ENCODE measurements at regions not wholly inside any gene's neighbourhood (a gene's known extent, or its start where the extent isn't known, plus 50 kb on each side); places are given as distances from the start of the nearest gene placed in this dataset.

DNA sequence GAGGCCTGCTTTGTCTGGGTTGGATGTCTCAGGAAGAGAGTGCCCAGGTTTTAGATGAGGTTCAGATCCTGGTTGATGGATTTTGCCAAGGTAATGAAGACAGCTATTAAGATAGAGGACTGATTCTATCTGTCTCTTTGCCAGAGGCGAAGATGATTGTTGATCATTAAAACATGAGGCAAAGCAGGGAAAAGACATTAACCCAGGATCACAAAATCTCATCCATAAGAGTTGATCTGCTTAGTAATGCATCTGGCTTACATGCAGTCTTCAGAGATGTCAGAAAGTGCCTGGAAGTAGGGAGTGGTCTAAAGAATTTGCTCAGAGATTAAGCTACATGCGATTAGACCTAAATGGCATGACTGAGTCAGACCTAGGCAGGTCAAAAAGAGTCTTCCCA is 229.6 kb upstream of the PLD5 start:
- intact Hi-C loops (cut with DNase I), result no loop called here
- no peak for DNase-seq (ENCODE audit: low spot score)

DNA sequence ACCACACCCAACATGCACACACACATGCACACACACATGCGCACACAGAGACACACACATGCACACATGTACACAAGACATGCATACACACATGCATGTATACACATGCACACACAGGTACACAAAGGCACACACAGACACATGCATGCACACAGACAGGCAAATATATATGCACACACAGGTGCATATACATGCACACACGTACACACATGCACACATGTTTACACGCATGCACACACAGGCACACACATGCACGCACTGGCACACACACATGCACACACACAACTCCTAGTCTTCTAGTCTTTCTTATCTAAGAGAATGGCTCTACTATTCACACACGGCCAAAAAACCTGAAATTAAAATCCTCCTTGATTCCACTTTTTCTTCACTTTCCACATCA is 222.7 kb upstream of the PLD5 start:
- no peak for DNase-seq (ENCODE audit: low spot score)
- intact Hi-C loops (cut with DNase I), result no loop called here

DNA sequence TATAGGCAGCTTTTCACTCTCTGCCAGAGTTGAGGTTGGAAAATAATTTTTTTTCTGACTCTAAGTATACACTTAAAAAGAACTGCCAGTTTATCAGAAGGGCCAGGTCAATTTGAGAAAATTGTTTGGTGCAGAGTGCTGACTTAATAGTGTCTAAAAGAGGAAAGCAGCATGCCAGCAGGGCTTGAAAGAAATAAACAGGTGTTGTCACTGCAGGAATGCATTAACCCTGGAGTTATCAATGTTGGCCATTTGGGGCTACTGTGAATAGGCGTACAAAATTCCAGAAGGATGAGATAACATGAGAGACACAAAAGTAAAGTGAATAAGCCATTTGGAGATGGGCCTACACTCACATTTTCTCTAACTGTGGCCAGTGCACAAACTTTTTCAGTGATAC is 220.6 kb upstream of the PLD5 start:
- DNase-seq (ENCODE audit: low spot score), result no peak
- intact Hi-C loops (cut with DNase I), result no loop called here

DNA sequence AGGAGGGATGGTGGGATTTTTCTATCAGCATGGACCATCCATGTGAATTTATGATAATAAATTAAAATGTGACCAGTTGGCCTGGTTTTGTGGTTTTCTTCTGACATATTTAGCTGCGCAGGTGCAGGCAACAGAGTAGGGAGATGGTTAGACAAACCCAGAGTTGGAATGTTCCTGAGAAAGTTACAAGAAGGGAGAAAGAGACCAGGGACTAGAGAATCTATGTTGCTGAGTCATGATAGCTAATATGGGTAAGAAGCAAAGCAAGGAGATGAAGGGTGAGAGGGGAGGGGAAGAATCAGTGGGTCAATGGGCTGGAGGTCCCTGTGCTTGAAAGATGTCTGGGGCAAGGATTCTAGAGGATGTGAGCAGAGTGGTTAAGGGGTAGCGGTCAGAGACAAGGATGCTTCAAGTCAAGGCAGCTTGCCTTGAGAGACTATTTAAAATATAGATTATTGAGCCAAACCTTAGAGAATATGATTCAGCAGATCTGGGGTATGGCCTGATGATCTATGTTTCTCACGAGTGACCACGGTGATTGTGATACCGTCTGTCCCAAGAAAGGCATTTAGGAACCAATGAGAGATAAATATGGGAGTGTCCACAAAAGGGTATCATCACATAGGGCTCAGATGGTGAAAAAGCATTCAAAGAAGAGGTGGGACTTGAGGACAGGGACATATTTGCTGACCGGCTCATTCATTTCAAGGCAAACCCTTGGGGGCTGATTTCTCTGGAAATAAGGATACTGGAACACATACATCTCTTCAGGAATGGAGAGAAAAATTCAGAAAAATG is 219.7 kb upstream of the PLD5 start:
- DNase-seq (ENCODE audit: low spot score), result no peak

DNA sequence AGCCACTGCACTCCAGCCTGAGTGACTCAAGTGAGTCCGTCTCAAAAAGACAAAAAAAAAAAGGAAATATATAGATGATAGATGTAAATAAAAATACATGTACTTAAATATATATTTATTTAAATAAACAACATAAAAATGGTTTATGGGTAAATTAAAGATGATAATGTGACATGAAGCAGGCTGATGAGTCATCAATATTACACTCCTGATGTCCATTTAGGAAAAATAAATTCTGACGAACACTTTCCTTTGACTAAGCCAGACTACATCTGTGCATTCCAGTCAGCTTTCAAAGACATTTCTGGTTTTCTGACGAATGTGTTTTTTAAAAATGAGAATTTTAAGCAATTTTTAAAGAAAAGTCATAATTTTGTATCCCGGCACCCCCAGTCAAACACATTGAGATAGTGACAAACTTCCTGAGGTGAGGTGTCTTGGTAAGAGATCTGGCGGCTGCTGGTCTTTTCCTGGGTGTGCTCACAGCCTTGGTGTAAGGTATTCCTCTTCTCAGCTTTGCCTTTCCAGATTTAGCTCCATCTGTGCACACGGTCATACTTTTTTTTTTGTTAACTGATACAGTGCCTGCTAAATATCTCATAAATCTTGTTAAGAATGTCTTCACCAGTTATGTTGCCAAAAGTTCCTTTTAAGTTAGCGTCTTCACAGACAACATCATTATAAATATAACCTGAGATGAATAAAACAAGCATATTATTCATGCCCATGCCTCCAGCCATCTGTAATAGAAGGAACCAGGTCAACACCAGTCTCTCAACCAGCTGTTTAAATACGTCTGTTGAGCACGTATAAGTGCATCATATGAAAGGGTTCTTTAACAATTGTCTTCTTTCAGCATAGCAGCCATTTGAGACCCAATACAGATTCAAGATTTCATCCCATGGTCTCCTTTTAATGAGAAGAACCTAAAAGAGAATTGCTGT is 214.5 kb upstream of the PLD5 start:
- intact Hi-C loops (cut with DNase I), result no loop called here
- DNase-seq (ENCODE audit: low spot score), result no peak

More for the DNA sequence above, 219.7 kb upstream of the PLD5 start:
- intact Hi-C loops (cut with DNase I), result no loop called here

DNA sequence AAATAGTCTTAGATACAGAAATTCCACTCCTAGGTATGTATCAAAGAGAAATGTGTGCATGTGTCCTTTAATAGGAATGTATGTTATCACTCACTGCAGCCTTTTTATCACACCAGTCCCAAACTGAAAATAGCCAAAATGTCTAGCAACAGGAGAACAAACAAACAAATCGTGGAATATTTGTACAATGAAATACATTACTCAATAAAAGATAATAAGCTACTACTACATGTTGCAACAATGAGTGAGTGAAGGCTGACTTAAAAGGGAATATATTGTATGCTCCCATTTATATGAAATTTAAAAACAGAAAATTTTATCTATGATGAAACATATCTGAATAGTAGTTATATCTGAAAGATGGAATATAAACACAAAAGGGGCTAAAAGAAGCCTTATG is 212.1 kb upstream of the PLD5 start:
- no peak for DNase-seq (ENCODE audit: low spot score)
- intact Hi-C loops (cut with DNase I), result no loop called here

DNA sequence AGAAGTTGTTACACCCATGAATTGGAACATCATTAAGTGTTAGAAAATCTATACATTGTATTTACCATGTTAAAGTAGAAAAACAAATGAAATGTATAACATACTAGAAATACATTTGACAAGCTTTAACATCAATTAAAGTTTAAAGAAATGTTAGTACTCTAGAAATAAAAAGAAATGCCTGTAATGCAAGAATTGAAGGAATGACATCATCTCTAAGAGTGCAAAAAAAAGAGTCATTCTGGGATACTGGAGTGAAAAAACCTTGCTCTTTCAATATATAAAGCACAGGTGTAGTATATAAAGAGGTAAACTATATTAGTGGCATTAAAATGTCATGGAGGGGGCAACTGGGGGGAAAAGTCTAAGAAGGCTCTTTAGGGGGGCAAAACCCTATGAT is 210.8 kb upstream of the PLD5 start:
- intact Hi-C loops (cut with DNase I), result no loop called here
- DNase-seq (ENCODE audit: low spot score), result no peak

DNA sequence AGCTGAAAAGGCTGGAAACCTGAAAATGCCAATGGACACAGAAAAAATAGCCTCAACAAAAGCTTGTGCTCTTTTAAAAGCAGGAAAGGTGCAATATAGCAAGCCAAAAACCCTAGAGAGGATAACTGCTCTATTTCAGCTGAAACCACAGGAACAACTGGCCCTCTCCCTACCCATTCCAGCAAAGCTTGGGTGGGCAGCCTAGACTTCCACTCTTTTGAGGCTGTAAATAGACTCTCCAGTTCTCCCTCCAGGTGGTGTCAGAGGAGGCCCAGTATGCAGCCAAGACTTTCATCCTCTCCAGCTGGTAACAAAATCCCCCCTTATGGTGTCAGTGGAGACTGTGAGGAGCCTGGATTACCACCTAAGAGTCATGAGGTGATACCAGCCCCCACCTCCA is 206.9 kb upstream of the PLD5 start:
- intact Hi-C loops (cut with DNase I), result no loop called here
- DNase-seq (ENCODE audit: low spot score), result no peak

DNA sequence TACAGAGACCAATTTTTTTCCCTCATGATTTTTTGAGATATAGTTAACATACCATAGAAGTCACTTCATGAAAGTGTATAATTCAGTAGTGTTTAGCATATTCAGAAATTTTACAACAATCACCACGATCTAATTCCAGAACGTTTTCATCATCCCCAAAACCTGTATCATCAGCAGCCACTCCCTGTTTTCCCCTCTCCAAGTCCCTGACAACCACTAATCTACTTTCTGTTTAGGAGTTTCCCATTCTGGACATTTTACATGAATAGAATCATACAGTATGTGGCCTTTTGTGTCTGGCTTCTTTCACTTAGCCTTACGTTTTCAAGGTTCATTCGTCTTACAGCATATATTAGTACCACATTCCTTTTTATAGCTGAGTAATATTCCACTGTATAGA is 204.2 kb upstream of the PLD5 start:
- intact Hi-C loops (cut with DNase I), result loop anchor here in 1 of 2 donors (1.0 kb wide), 1 partner anchor 30 kb away; no protein-coding TSS in a partner anchor
- DNase-seq (ENCODE audit: low spot score), result no peak

DNA sequence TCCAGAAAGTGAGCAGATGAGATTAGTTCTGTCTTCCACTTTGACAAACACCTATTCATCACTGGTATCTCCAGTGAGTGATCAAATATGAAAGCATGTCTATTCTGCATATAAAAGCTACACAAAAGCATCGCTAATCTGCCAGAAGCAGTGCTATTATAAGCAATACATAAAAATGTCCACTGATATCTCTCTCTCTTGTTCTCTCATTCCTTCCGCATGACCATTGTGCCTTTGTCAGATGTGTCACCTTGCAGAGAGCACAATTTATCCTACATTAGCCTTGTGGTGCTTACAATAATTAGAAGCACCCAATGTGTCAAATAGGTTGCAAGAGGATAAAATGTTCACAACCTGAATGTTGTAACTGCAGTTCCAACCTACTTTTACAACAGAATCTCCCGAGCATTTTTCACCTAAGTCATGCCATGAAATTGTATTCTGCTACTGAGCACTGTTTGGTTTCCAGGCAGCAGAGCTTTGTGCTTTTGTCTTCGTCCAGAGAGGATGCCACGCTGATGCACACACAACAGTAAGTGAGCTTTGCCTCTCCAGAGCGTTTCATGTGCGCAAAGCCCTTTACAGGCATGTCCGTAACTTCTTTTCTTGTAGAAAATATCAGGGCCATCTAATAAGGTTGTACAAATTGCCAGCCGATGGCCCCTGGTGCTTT is 198.7 kb upstream of the PLD5 start:
- DNase-seq (ENCODE audit: low spot score), result no peak

DNA sequence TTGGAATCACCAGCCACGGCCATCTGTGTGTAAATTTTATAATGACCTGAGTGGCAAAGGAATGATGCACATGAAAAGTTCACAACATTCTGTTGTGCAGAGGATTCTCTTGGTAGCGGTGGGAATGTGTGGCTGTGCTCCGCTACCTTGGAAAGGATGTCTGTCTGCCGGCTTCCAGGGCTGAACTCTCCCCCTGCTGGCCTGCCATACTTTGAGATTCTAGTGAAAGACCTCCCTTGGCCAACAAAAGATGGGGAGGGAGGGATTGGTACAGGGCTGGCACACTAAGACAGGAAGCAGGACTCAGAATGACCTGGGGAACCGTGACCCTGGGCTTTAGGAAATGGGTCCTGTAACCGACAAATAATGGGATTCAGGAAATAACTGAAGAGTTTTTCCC is 194.5 kb upstream of the PLD5 start:
- DNase-seq (ENCODE audit: low spot score), result no peak
- intact Hi-C loops (cut with DNase I), result no loop called here

More for the DNA sequence above, 198.7 kb upstream of the PLD5 start:
- intact Hi-C loops (cut with DNase I), result loop anchor here in 1 of 2 donors (2.0 kb wide), 1 partner anchor 50 kb away; no protein-coding TSS in a partner anchor

DNA sequence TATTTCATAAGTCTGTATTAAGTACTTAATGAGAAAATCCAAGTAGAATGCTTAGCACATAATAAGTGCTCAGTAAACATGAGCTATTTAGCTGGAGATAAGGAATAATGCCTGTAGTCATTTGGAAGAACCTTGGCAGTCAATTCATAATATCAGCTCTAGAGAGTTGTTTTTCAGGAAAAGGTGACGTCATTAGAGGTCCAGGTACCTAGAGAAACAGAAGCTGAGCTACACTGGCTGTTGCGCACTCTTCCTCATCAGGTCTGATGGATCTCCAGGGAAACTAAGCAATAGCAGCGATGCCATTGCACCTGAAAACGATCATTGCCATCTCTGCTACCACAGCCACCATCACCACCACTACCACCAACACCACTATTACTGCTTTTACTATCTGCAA is 187.8 kb upstream of the PLD5 start:
- no peak for DNase-seq (ENCODE audit: low spot score)
- intact Hi-C loops (cut with DNase I), result no loop called here

DNA sequence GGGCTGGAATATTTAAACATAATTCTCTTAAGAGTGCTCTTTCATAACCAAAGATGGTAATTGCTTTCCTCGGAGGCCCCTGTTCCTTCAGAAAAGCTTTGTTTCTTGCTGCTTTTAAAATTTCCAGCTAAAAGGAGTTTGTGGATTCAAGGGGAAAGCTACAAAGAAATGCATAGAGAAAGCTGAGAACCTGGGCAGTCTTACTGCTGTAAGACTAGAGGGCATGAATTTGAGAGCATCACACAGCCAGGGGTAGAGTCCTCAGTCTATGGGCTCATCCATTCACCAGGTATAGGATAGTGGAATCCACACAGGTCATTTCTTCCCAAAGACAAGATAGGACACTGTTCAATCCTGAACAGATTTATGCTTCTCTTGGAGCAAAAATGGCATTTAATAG is 186.3 kb upstream of the PLD5 start:
- no peak for DNase-seq (ENCODE audit: low spot score)
- intact Hi-C loops (cut with DNase I), result no loop called here

DNA sequence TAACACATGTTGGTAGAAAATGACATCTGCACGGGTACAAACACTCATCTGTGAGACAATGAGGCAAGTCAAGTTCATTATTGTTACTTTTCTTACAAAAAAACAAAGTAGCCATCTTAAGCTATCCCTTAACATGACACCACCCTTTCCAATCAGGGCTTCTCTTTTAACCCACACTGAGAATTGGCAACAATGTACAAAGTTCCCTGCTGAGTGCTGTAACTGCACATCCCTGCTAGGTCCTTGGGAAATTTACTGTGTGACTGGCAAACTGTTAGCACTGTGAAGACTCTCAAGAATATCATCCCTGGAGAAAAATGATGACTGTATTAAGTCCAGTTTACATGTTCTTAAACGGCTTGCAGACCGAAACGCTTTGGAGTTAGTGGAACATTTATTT is 185.8 kb upstream of the PLD5 start:
- DNase-seq (ENCODE audit: low spot score), result no peak
- intact Hi-C loops (cut with DNase I), result no loop called here

DNA sequence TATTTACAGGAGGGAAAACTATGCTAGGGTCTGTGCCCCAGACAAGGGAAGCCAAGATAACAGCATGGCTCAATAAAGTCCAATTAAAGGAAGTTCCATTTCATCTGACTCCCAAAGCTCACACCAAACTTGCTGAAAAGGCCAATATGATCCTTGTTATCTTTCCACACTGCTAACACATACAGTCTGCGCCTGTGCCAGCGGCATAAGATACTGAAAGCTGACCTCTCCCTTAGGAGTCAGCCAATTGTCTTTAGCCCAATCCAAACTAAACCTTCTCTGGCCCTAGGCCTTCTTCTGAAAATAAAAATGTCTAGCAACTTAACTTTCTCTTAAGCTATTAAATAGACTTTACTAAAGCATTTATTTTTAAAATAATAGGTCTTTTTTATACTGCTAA is 179.0 kb upstream of the PLD5 start:
- intact Hi-C loops (cut with DNase I), result no loop called here
- no peak for DNase-seq (ENCODE audit: low spot score)

DNA sequence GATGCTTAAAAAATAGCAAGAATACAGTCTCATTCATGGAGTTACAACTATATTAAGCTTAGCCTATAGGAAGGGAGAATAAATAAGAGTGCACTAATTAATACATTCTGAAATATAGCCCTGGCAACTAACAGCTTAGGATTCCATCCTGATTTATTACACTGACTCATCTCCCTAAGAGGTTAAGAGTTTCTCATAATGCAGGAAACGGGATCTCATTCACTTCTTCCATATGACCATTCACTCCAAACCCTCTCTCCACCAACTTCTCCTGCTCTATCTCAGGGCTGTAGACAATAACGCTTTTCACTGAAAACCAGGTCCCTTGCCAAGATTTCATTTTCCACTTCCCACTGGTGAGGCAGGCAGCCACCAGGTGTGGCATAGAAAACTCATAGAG is 168.5 kb upstream of the PLD5 start:
- intact Hi-C loops (cut with DNase I), result no loop called here
- DNase-seq (ENCODE audit: low spot score), result no peak

DNA sequence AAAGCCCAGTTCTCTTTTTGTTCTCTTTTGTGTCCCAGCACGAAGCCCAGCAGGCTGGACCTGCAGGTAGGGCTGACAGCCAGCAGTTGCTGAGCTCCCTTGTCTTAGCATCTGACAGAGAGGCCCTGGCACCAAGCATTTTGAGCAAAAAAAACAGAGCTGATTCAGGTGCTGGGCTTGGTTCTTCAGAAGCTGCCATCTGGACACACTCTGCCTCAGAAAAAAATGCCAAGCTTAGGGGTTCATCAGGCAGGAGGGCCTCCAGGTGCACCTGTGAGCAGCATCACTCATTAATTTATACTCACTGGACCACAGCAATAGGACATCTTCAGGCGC is 167.1 kb upstream of the PLD5 start:
- DNase-seq (ENCODE audit: low spot score), result no peak

DNA sequence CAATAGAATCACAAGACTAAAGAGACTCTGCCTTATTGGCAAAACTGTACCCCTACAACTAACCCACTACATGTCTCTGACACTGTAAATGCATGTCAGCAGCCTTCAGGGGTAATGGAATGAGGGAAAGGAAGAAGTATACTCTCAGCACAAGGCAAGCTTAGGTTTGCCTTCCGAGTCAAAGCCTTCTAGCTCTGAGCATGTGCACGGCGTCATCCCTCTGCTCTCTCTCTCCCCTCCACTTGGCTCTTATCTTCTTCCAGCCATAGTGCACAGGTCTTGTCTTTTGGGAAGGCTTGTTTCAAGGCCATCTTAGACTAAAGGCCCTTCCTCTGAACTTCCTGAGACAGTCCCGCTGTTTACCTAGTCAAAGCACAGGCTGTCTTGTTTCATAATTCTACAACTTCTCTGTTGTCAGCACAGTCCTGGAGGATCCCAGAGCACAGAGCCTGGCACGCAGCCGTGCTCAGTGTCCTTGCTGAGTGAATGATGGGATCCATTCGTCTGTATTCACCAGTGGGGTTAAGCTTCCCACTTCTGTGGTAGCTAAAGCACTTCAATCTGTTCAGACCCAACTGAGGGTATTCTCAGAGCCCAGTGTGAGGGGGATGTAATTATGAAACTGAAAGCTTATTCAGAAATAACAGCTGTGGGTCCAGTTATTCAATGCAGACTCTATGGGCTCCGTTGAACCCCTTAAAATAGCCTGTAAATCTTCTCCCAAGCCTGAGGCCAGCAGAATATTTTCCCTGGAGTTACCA is 166.5 kb upstream of the PLD5 start:
- intact Hi-C loops (cut with DNase I), result no loop called here

More for the DNA sequence above, 167.1 kb upstream of the PLD5 start:
- intact Hi-C loops (cut with DNase I), result no loop called here

DNA sequence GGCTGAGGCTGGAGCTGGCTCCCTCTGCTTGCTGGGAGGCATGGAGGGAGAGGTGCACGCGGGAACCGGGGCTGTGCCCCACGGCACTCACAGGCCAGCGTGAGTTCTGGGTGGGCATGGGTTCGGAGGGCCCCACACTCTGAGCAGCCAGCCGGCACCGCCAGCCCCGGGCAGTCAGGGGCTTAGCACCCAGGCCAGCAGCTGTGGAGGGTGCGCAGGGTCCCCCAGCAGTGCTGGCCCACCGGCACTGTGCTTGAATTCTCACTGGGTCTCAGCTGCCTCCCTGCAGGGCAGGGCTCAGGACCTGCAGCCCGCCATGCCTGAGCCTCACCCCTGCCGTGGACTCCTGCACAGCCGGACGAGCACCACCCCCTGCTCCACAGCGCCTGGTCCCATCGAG is 164.9 kb upstream of the PLD5 start:
- intact Hi-C loops (cut with DNase I), result no loop called here
- peak; percentile 77 for DNase-seq (ENCODE audit: low spot score)

More for the DNA sequence above, 166.5 kb upstream of the PLD5 start:
- no peak for DNase-seq (ENCODE audit: low spot score)

Measured in posterior vena cava (tissue), 2 donors.